ENCODE measurements at regions not wholly inside any gene's neighbourhood (a gene's known extent, or its start where the extent isn't known, plus 50 kb on each side); places are given as distances from the start of the nearest gene placed in this dataset.

- no peak overlapping the region for H3K27ac Mint-ChIP-seq
- H3K4me1 Mint-ChIP-seq (ENCODE audit: low read depth) = no peaks in the 10 kb centered on the region
- no peaks in the 10 kb centered on the region for H3K36me3 Mint-ChIP-seq (ENCODE audit: low read depth)
- DNase-seq = no peak
- peaks cover 17% of the 10 kb centered on the region for H3K9me3 Mint-ChIP-seq
- H3K27me3 Mint-ChIP-seq (ENCODE audit: insufficient read depth) = no peaks in the 10 kb centered on the region
- TF ChIP-seq CTCF (IDR thresholded peaks at IDR 0.05) = no peak
- no peak overlapping the region for H3K4me3 Mint-ChIP-seq
These were observed 556.2 kb downstream of the TRAM1L1 start for GRCh38 chr4:116529129-116529528.

DNA sequence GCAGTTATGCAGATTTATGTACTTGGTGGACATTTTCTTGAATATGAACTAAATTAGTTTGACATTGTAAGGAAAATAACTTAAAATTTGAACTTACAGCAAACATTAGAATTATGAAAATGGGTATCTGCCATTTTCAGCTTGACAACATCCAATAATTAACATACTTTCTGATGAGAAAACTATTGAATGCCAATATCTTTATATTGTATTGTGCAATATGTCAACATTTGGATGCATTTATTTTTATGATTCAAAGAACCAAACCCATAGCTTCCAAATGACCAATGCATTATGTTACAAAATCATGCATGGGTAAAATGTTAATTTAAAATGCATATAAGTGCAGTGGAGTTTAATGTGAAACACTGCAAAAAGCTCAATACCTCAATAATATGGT is 562.5 kb downstream of the TRAM1L1 start:
- Mint-ChIP-seq H3K27ac (no peak overlapping the region), H3K27me3 (ENCODE audit: insufficient read depth) (no peaks in the 10 kb centered on the region), H3K4me1 (ENCODE audit: low read depth) (no peaks in the 10 kb centered on the region), H3K9me3 (peaks cover 31% of the 10 kb centered on the region), H3K4me3 (no peak overlapping the region), H3K36me3 (ENCODE audit: low read depth) (peaks cover 5% of the 10 kb centered on the region)
- no peak for DNase-seq
- TF ChIP-seq CTCF (IDR thresholded peaks at IDR 0.05) = no peak

GRCh38 chr4:116520886-116521285 is 564.5 kb downstream of the TRAM1L1 start:
- Mint-ChIP-seq H3K4me3 (no peak overlapping the region), H3K36me3 (ENCODE audit: low read depth) (peaks cover 5% of the 10 kb centered on the region), H3K27me3 (ENCODE audit: insufficient read depth) (no peaks in the 10 kb centered on the region), H3K4me1 (ENCODE audit: low read depth) (no peaks in the 10 kb centered on the region), H3K27ac (no peak overlapping the region), H3K9me3 (peaks cover 44% of the 10 kb centered on the region)
- DNase-seq = no peak
- no peak for TF ChIP-seq CTCF (IDR thresholded peaks at IDR 0.05)

DNA sequence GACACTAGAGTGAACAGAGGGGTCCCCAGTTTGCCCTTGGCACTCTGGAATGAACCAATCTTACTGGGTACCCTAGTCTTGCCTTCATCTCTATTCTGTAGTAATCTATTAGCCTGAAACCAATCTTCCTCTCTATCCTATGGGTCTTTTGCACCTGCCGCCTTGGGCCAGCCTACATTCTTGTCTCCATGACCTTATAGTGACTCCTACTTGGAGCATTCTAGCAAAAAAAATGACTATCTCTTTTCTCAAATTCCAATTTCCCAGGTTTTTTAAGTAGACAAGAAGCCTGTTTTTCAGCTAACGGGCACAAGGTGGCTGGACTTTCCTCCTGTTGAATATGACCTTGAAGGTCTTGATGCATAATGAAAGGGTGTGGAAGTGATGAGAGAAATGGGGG is 568.7 kb downstream of the TRAM1L1 start:
- no peak for DNase-seq
- TF ChIP-seq CTCF (IDR thresholded peaks at IDR 0.05) = no peak
- Mint-ChIP-seq H3K9me3 (peaks cover 45% of the 10 kb centered on the region), H3K27me3 (ENCODE audit: insufficient read depth) (no peaks in the 10 kb centered on the region), H3K4me3 (no peak overlapping the region), H3K27ac (no peak overlapping the region), H3K4me1 (ENCODE audit: low read depth) (no peaks in the 10 kb centered on the region), H3K36me3 (ENCODE audit: low read depth) (peaks cover 5% of the 10 kb centered on the region)

DNA sequence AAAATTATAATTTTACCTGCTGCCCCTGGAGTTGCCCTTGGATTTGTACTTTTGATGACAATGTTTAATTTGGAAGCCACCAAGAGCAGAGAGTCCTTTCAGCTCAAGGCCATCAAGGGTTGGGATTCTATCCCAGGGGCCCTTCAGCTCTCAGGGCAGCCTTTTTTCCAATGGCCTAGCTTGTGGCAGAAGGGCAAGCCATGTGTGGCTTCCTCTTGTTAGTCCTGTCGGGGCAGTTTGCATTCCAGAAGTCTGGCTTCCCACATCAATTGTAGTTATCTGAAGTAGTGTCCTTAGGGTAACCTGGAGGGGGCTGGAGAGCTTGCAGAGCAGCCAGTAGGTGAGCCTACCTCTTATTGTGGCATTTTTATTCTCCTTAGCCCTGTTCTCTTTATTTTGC is 569.4 kb downstream of the TRAM1L1 start:
- TF ChIP-seq CTCF (IDR thresholded peaks at IDR 0.05) = no peak
- Mint-ChIP-seq H3K4me3 (no peak overlapping the region), H3K9me3 (peaks cover 45% of the 10 kb centered on the region), H3K27ac (no peak overlapping the region), H3K4me1 (ENCODE audit: low read depth) (no peaks in the 10 kb centered on the region), H3K27me3 (ENCODE audit: insufficient read depth) (no peaks in the 10 kb centered on the region), H3K36me3 (ENCODE audit: low read depth) (peaks cover 5% of the 10 kb centered on the region)
- DNase-seq = no peak

DNA sequence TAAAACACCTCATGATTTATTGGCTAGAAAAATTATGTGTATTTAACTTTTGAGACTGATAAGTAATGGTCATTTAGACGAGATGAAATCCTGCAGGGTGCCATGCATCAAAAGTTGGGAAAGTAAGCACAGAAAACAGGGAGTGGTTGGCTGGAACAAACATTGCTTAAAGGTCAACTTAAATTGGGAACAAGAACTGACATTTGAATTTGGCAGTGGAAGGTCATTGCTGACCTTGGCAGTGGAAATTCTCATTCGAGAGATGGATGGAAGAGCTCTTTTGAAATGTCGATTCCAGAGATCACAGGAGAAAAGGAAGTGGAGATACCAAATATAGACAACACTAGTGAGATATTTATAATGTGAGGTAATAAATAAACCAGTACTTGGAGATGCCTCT is 572.8 kb downstream of the TRAM1L1 start:
- Mint-ChIP-seq H3K4me1 (ENCODE audit: low read depth) (no peaks in the 10 kb centered on the region), H3K27ac (no peak overlapping the region), H3K27me3 (ENCODE audit: insufficient read depth) (no peaks in the 10 kb centered on the region), H3K9me3 (peaks cover 32% of the 10 kb centered on the region), H3K36me3 (ENCODE audit: low read depth) (no peaks in the 10 kb centered on the region), H3K4me3 (no peak overlapping the region)
- no peak for DNase-seq
- TF ChIP-seq CTCF (IDR thresholded peaks at IDR 0.05) = no peak

Data from HFFc6 (cell line).